A673 (cell line): ENCODE measurements at regions not wholly inside any gene's neighbourhood (a gene's known extent, or its start where the extent isn't known, plus 50 kb on each side); places are given as distances from the start of the nearest gene placed in this dataset.

ENCODE experiments used
- CTCF ChIP-seq: fragments of 300-800, 200-600 bp; sonication (generic); conservative IDR thresholded peaks from 2 replicates; pipeline ENCODE4 v1.5.1; 2017; ENCODE audit warnings: low read depth, mild to moderate bottlenecking, antibody characterized with exemption, low read length, moderate library complexity, mixed read lengths
- EZH2 ChIP-seq: fragments of 200-600 bp; sonication (generic); IDR thresholded peaks from 2 replicates; pipeline ENCODE4 v1.6.1; 2017; ENCODE audit warnings: borderline replicate concordance, low read depth, mild to moderate bottlenecking, mixed read lengths, antibody characterized with exemption, low read length; ENCODE audit not compliant: poor library complexity, severe bottlenecking

GRCh38 chr4:56737666-56738065, 56.6 kb upstream of the HOPX start:
- TF ChIP-seq CTCF, result no peak
- no peak for TF ChIP-seq EZH2
